ENCODE measurements at regions not wholly inside any gene's neighbourhood (a gene's known extent, or its start where the extent isn't known, plus 50 kb on each side); places are given as distances from the start of the nearest gene placed in this dataset.

DNA sequence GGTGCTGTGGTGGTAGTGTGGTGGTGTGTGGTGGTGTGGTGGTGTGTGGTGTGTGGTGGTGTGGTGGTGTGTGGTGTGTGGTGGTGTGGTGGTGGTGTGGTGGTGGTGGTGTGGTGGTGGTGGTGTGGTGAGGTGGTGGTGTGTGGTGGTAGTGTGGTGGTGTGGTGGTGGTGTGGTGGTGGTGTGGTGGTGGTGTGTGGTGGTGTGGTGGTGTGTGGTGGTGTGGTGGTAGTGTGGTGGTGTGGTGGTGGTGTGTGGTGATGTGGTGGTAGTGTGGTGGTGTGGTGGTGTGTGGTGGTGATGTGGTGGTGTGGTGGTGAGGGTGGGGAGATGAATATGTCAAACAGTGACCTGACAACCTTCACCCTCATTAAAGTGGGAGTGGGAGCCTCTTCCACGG is 55.6 kb upstream of the DLGAP1 start:
- no peaks in the 10 kb centered on the region for H3K27me3 ChIP-seq (ENCODE audit: insufficient read depth, poor library complexity, severe bottlenecking)
- TF ChIP-seq POLR2AphosphoS5 (IDR thresholded peaks at IDR 0.05; ENCODE audit: low read depth) = no peak
- no peak for TF ChIP-seq GABPA (IDR thresholded peaks at IDR 0.05; ENCODE audit: low read depth)
- no peak for TF ChIP-seq SPI1 (IDR thresholded peaks at IDR 0.05; ENCODE audit: borderline replicate concordance, low read depth)
- TF ChIP-seq, protein P1, sequence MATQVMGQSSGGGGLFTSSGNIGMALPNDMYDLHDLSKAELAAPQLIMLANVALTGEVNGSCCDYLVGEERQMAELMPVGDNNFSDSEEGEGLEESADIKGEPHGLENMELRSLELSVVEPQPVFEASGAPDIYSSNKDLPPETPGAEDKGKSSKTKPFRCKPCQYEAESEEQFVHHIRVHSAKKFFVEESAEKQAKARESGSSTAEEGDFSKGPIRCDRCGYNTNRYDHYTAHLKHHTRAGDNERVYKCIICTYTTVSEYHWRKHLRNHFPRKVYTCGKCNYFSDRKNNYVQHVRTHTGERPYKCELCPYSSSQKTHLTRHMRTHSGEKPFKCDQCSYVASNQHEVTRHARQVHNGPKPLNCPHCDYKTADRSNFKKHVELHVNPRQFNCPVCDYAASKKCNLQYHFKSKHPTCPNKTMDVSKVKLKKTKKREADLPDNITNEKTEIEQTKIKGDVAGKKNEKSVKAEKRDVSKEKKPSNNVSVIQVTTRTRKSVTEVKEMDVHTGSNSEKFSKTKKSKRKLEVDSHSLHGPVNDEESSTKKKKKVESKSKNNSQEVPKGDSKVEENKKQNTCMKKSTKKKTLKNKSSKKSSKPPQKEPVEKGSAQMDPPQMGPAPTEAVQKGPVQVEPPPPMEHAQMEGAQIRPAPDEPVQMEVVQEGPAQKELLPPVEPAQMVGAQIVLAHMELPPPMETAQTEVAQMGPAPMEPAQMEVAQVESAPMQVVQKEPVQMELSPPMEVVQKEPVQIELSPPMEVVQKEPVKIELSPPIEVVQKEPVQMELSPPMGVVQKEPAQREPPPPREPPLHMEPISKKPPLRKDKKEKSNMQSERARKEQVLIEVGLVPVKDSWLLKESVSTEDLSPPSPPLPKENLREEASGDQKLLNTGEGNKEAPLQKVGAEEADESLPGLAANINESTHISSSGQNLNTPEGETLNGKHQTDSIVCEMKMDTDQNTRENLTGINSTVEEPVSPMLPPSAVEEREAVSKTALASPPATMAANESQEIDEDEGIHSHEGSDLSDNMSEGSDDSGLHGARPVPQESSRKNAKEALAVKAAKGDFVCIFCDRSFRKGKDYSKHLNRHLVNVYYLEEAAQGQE (IDR thresholded peaks at IDR 0.05; ENCODE audit: insufficient replicate concordance, low read depth) = no peak

GRCh38 chr18:4510160-4510559 is 55.1 kb upstream of the DLGAP1 start:
- no peaks in the 10 kb centered on the region for H3K27me3 ChIP-seq (ENCODE audit: insufficient read depth, poor library complexity, severe bottlenecking)
- no peak overlapping the region for H3K27ac ChIP-seq (replicated peaks)
- H3K4me3 ChIP-seq (replicated peaks; ENCODE audit: insufficient read depth, low read length) = no peak overlapping the region
- no peak for DNase-seq (ENCODE audit: low read depth in 1 of 2, low spot score in 1 of 2)
- TF ChIP-seq, protein P2, sequence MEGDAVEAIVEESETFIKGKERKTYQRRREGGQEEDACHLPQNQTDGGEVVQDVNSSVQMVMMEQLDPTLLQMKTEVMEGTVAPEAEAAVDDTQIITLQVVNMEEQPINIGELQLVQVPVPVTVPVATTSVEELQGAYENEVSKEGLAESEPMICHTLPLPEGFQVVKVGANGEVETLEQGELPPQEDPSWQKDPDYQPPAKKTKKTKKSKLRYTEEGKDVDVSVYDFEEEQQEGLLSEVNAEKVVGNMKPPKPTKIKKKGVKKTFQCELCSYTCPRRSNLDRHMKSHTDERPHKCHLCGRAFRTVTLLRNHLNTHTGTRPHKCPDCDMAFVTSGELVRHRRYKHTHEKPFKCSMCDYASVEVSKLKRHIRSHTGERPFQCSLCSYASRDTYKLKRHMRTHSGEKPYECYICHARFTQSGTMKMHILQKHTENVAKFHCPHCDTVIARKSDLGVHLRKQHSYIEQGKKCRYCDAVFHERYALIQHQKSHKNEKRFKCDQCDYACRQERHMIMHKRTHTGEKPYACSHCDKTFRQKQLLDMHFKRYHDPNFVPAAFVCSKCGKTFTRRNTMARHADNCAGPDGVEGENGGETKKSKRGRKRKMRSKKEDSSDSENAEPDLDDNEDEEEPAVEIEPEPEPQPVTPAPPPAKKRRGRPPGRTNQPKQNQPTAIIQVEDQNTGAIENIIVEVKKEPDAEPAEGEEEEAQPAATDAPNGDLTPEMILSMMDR (IDR thresholded peaks at IDR 0.05; ENCODE audit: insufficient read depth, low read length) = no peak
- TF ChIP-seq POLR2AphosphoS5 (IDR thresholded peaks at IDR 0.05; ENCODE audit: low read depth) = no peak
- no peak for TF ChIP-seq GABPA (IDR thresholded peaks at IDR 0.05; ENCODE audit: low read depth)
- TF ChIP-seq SPI1 (IDR thresholded peaks at IDR 0.05; ENCODE audit: borderline replicate concordance, low read depth) = no peak
- TF ChIP-seq, protein P1 (IDR thresholded peaks at IDR 0.05; ENCODE audit: insufficient replicate concordance, low read depth) = no peak

More for the DNA sequence above, 55.6 kb upstream of the DLGAP1 start:
- DNase-seq (ENCODE audit: low read depth in 1 of 2, low spot score in 1 of 2) = no peak
- Histone ChIP-seq H3K4me3 (replicated peaks; ENCODE audit: insufficient read depth, low read length) (no peak overlapping the region), H3K27ac (replicated peaks) (no peak overlapping the region)
